Stimulated activated CD8-positive, alpha-beta memory T cell treated with anti-CD3 and anti-CD28 coated beads, Interleukin-15, amount 100 ng/mL, for 4 hours (primary cell): ENCODE measurements at regions not wholly inside any gene's neighbourhood (a gene's known extent, or its start where the extent isn't known, plus 50 kb on each side); places are given as distances from the start of the nearest gene placed in this dataset.
"Not testable (repeated sequence)": the region's sequence is repeated elsewhere in the genome, so short reads cannot be mapped to it uniquely, and the experiment has no call there.

Experiments
- DNase-seq, 2 donors: peaks; one replicate each; pipeline ENCODE4 v3.0.0-alpha.2; 2020; ENCODE audit warnings: low read depth in 2 of 2

- not testable (repeated sequence) for DNase-seq
These were observed 202.6 kb downstream of the POTED start for GRCh38 chr21:13812191-13812590.

GRCh38 chr21:13810559-13810958 lies 201.0 kb downstream of the POTED start:
- DNase-seq = not testable (repeated sequence)

DNA sequence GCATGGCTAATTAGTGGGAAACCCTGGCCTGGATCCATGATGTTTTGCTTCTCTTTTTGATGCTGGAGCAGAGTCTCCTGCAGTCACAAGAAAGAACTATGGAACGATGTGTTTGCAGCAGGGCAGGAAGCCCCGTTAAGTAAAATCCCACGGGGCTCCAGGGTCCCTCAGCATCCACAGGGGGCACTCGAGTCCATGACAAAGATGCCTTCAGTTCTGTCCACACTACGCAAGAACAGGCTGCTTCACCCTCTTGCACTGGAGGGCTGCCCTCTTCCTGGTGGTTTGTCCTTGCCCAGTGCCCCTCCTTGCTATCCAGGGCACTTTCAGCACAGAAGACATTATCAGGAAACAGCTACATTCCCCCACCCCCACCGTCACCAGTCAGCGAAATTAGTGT lies 196.9 kb downstream of the POTED start:
- DNase-seq = not testable (repeated sequence)

DNA sequence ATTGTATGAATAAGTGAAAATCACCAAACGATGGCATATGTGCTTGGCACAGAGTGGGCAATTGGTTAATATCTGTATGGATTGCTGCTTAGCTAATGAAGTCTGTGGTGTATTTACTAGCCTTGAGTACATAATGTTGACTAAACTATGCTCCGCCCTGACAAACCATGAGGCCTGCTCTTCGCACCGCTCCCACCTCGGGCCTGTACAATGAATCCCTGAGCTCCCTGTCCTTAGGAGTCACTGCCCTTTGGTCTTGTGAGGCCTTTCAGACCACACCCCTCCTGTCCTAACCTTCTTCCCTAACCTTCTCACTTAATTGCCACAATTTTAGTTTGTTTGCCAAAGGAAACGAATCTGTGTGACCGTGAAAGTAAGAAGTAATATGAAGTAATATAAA lies 193.2 kb downstream of the POTED start:
- not testable (repeated sequence) for DNase-seq
